ENCODE measurements at regions not wholly inside any gene's neighbourhood (a gene's known extent, or its start where the extent isn't known, plus 50 kb on each side); places are given as distances from the start of the nearest gene placed in this dataset.

- no peak for TF ChIP-seq POLR2A (IDR thresholded peaks at IDR 0.05)
- TF ChIP-seq, protein P1, sequence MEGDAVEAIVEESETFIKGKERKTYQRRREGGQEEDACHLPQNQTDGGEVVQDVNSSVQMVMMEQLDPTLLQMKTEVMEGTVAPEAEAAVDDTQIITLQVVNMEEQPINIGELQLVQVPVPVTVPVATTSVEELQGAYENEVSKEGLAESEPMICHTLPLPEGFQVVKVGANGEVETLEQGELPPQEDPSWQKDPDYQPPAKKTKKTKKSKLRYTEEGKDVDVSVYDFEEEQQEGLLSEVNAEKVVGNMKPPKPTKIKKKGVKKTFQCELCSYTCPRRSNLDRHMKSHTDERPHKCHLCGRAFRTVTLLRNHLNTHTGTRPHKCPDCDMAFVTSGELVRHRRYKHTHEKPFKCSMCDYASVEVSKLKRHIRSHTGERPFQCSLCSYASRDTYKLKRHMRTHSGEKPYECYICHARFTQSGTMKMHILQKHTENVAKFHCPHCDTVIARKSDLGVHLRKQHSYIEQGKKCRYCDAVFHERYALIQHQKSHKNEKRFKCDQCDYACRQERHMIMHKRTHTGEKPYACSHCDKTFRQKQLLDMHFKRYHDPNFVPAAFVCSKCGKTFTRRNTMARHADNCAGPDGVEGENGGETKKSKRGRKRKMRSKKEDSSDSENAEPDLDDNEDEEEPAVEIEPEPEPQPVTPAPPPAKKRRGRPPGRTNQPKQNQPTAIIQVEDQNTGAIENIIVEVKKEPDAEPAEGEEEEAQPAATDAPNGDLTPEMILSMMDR (IDR thresholded peaks at IDR 0.05) = no peak
Measured at GRCh38 chr2:45123065-45123464, 113.8 kb upstream of the SIX2 start.

Data from ovary (tissue), 3 donors.